ENCODE measurements at regions not wholly inside any gene's neighbourhood (a gene's known extent, or its start where the extent isn't known, plus 50 kb on each side); places are given as distances from the start of the nearest gene placed in this dataset.

GRCh38 chr12:91377436-91377835 lies 194.8 kb upstream of the DCN start:
- H3K9ac ChIP-seq (ENCODE audit: low read length): no peak overlapping the region
- H3K4me3 ChIP-seq (ENCODE audit: low read length): peak overlapping the region; percentile 13
- H3K4me1 ChIP-seq (ENCODE audit: control insufficient read depth, insufficient read depth, low read length): peaks cover 43% of the 10 kb centered on the region
- DNase-seq (ENCODE audit: low read depth): peak; percentile 78
- no peaks in the 10 kb centered on the region for H3K36me3 ChIP-seq (ENCODE audit: control insufficient read depth, insufficient read depth, low read length, severe bottlenecking)
- H3K9me3 ChIP-seq (ENCODE audit: control insufficient read depth, low read length): peaks cover 2% of the 10 kb centered on the region
- no peaks in the 10 kb centered on the region for H3K27me3 ChIP-seq (replicated peaks; ENCODE audit: control insufficient read depth, insufficient read depth, low read length)

- no peak overlapping the region for H3K4me3 ChIP-seq (ENCODE audit: low read length)
Measured at GRCh38 chr12:91373086-91373485, 190.5 kb upstream of the DCN start.

GRCh38 chr12:91370086-91370868 lies 187.7 kb upstream of the DCN start:
- Histone ChIP-seq H3K9ac (ENCODE audit: low read length) (no peak overlapping the region), H3K4me1 (ENCODE audit: control insufficient read depth, insufficient read depth, low read length) (no peaks in the 10 kb centered on the region), H3K27me3 (replicated peaks; ENCODE audit: control insufficient read depth, insufficient read depth, low read length) (no peaks in the 10 kb centered on the region), H3K36me3 (ENCODE audit: control insufficient read depth, insufficient read depth, low read length, severe bottlenecking) (no peaks in the 10 kb centered on the region), H3K9me3 (ENCODE audit: control insufficient read depth, low read length) (no peaks in the 10 kb centered on the region), H3K4me3 (ENCODE audit: low read length) (no peak overlapping the region)
- no peak for DNase-seq (ENCODE audit: low read depth)

More at GRCh38 chr12:91373086-91373485, 190.5 kb upstream of the DCN start:
- Histone ChIP-seq H3K9me3 (ENCODE audit: control insufficient read depth, low read length) (peaks cover 2% of the 10 kb centered on the region), H3K27me3 (replicated peaks; ENCODE audit: control insufficient read depth, insufficient read depth, low read length) (no peaks in the 10 kb centered on the region), H3K9ac (ENCODE audit: low read length) (no peak overlapping the region), H3K4me1 (ENCODE audit: control insufficient read depth, insufficient read depth, low read length) (peaks cover 11% of the 10 kb centered on the region), H3K36me3 (ENCODE audit: control insufficient read depth, insufficient read depth, low read length, severe bottlenecking) (no peaks in the 10 kb centered on the region)
- DNase-seq (ENCODE audit: low read depth): no peak

GRCh38 chr12:91368613-91369012 lies 186.0 kb upstream of the DCN start:
- no peak overlapping the region for H3K4me3 ChIP-seq (ENCODE audit: low read length)
- H3K36me3 ChIP-seq (ENCODE audit: control insufficient read depth, insufficient read depth, low read length, severe bottlenecking): no peaks in the 10 kb centered on the region
- H3K27me3 ChIP-seq (replicated peaks; ENCODE audit: control insufficient read depth, insufficient read depth, low read length): no peaks in the 10 kb centered on the region
- no peak overlapping the region for H3K9ac ChIP-seq (ENCODE audit: low read length)
- no peak for DNase-seq (ENCODE audit: low read depth)
- H3K9me3 ChIP-seq (ENCODE audit: control insufficient read depth, low read length): no peaks in the 10 kb centered on the region
- no peaks in the 10 kb centered on the region for H3K4me1 ChIP-seq (ENCODE audit: control insufficient read depth, insufficient read depth, low read length)

GRCh38 chr12:91367234-91367849 lies 184.7 kb upstream of the DCN start:
- no peaks in the 10 kb centered on the region for H3K27me3 ChIP-seq (replicated peaks; ENCODE audit: control insufficient read depth, insufficient read depth, low read length)
- peak; percentile 62 for DNase-seq (ENCODE audit: low read depth)
- no peaks in the 10 kb centered on the region for H3K36me3 ChIP-seq (ENCODE audit: control insufficient read depth, insufficient read depth, low read length, severe bottlenecking)
- no peaks in the 10 kb centered on the region for H3K4me1 ChIP-seq (ENCODE audit: control insufficient read depth, insufficient read depth, low read length)
- H3K4me3 ChIP-seq (ENCODE audit: low read length): no peak overlapping the region
- H3K9me3 ChIP-seq (ENCODE audit: control insufficient read depth, low read length): no peaks in the 10 kb centered on the region
- no peak overlapping the region for H3K9ac ChIP-seq (ENCODE audit: low read length)

- DNase-seq (ENCODE audit: low read depth): no peak
- no peak overlapping the region for H3K4me3 ChIP-seq (ENCODE audit: low read length)
Measured at GRCh38 chr12:91364471-91365184, 182.0 kb upstream of the DCN start.

GRCh38 chr12:91361864-91362263 lies 179.2 kb upstream of the DCN start:
- peak; percentile 86 for DNase-seq (ENCODE audit: low read depth)

More at GRCh38 chr12:91364471-91365184, 182.0 kb upstream of the DCN start:
- no peaks in the 10 kb centered on the region for H3K36me3 ChIP-seq (ENCODE audit: control insufficient read depth, insufficient read depth, low read length, severe bottlenecking)
- no peaks in the 10 kb centered on the region for H3K9me3 ChIP-seq (ENCODE audit: control insufficient read depth, low read length)
- no peaks in the 10 kb centered on the region for H3K4me1 ChIP-seq (ENCODE audit: control insufficient read depth, insufficient read depth, low read length)
- H3K27me3 ChIP-seq (replicated peaks; ENCODE audit: control insufficient read depth, insufficient read depth, low read length): no peaks in the 10 kb centered on the region
- no peak overlapping the region for H3K9ac ChIP-seq (ENCODE audit: low read length)

GRCh38 chr12:91357381-91357780 lies 174.8 kb upstream of the DCN start:
- Histone ChIP-seq H3K27me3 (replicated peaks; ENCODE audit: control insufficient read depth, insufficient read depth, low read length) (no peaks in the 10 kb centered on the region), H3K36me3 (ENCODE audit: control insufficient read depth, insufficient read depth, low read length, severe bottlenecking) (no peaks in the 10 kb centered on the region), H3K4me3 (ENCODE audit: low read length) (no peak overlapping the region), H3K9ac (ENCODE audit: low read length) (no peak overlapping the region), H3K9me3 (ENCODE audit: control insufficient read depth, low read length) (no peaks in the 10 kb centered on the region), H3K4me1 (ENCODE audit: control insufficient read depth, insufficient read depth, low read length) (peaks cover 3% of the 10 kb centered on the region)
- DNase-seq (ENCODE audit: low read depth): no peak

More at GRCh38 chr12:91361864-91362263, 179.2 kb upstream of the DCN start:
- Histone ChIP-seq H3K36me3 (ENCODE audit: control insufficient read depth, insufficient read depth, low read length, severe bottlenecking) (no peaks in the 10 kb centered on the region), H3K4me1 (ENCODE audit: control insufficient read depth, insufficient read depth, low read length) (no peaks in the 10 kb centered on the region), H3K4me3 (ENCODE audit: low read length) (peak overlapping the region; percentile 42), H3K9ac (ENCODE audit: low read length) (peak overlapping the region; percentile 16), H3K27me3 (replicated peaks; ENCODE audit: control insufficient read depth, insufficient read depth, low read length) (no peaks in the 10 kb centered on the region), H3K9me3 (ENCODE audit: control insufficient read depth, low read length) (no peaks in the 10 kb centered on the region)

GRCh38 chr12:91356405-91356804 lies 173.8 kb upstream of the DCN start:
- peak; percentile 26 for DNase-seq (ENCODE audit: low read depth)
- Histone ChIP-seq H3K4me1 (ENCODE audit: control insufficient read depth, insufficient read depth, low read length) (peaks cover 3% of the 10 kb centered on the region), H3K4me3 (ENCODE audit: low read length) (no peak overlapping the region), H3K27me3 (replicated peaks; ENCODE audit: control insufficient read depth, insufficient read depth, low read length) (no peaks in the 10 kb centered on the region), H3K9ac (ENCODE audit: low read length) (no peak overlapping the region), H3K9me3 (ENCODE audit: control insufficient read depth, low read length) (peaks cover 5% of the 10 kb centered on the region), H3K36me3 (ENCODE audit: control insufficient read depth, insufficient read depth, low read length, severe bottlenecking) (no peaks in the 10 kb centered on the region)

GRCh38 chr12:91355150-91356006 lies 172.8 kb upstream of the DCN start:
- no peaks in the 10 kb centered on the region for H3K36me3 ChIP-seq (ENCODE audit: control insufficient read depth, insufficient read depth, low read length, severe bottlenecking)
- peak; percentile 90 for DNase-seq (ENCODE audit: low read depth)
- H3K4me1 ChIP-seq (ENCODE audit: control insufficient read depth, insufficient read depth, low read length): peaks cover 3% of the 10 kb centered on the region
- no peaks in the 10 kb centered on the region for H3K27me3 ChIP-seq (replicated peaks; ENCODE audit: control insufficient read depth, insufficient read depth, low read length)
- H3K9ac ChIP-seq (ENCODE audit: low read length): no peak overlapping the region
- no peak overlapping the region for H3K4me3 ChIP-seq (ENCODE audit: low read length)
- H3K9me3 ChIP-seq (ENCODE audit: control insufficient read depth, low read length): peaks cover 5% of the 10 kb centered on the region
